ENCODE measurements at regions not wholly inside any gene's neighbourhood (a gene's known extent, or its start where the extent isn't known, plus 50 kb on each side); places are given as distances from the start of the nearest gene placed in this dataset.
"Not testable (repeated sequence)": the region's sequence is repeated elsewhere in the genome, so short reads cannot be mapped to it uniquely, and the experiment has no call there.

DNA sequence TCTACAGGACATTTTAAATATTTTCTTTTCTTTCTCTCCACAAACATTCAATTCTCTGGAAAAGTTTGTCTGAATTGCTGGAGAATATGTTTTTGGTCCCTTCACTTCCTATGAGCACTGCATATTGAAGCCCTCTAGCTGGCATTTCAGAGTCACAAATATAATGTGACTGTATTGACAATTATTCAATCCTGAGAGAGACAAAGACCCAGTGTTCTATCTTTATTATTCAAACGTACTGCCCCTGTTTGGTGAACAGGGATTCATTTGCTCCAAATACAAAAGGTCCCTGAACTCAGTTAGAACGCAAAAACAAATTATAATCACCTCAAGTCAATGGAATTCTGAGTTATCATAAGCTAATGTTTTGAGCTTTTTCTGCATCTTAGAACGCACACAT is 173.1 kb upstream of the CDIN1 start:
- DNase-seq (ENCODE audit: low read depth in 2 of 2), result no peak

DNA sequence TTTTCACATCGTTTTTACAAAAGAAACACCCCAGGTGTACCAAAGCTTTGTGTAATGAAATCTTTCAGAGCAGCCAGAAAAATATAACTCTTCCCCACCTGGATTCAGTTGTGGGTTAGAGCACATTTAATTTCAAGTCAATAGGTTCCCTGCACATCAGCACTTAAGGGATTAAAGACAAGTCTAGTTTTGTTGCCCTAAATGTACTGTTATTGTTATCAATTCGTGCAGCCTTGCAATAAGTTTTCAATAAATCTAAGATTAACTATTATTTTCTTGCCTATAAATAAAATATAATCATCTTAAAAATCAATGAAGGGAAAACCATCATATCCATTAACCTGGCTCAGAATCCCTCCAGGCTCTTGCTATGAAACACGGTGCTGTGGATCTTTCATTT is 172.5 kb upstream of the CDIN1 start:
- no peak for DNase-seq (ENCODE audit: low read depth in 2 of 2)

DNA sequence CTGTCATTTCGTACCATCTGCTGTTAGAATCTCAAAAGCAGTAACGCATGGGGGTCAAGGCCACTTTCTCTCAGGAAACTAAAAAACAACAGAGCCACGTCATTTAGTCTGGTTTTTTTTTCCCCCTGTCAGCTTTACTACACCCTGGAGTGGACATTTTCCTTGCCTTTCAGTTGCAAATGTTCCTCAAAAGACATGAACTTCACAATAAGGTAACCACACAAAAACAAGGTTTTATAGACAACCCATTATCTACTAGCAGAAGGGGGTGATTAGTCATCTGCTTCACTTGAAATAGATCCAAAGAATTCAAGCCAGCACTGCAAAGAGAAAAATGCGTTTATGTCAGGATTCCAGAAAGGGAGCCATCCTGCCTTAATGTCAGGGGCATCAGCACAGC is 171.8 kb upstream of the CDIN1 start:
- no peak for DNase-seq (ENCODE audit: low read depth in 2 of 2)

DNA sequence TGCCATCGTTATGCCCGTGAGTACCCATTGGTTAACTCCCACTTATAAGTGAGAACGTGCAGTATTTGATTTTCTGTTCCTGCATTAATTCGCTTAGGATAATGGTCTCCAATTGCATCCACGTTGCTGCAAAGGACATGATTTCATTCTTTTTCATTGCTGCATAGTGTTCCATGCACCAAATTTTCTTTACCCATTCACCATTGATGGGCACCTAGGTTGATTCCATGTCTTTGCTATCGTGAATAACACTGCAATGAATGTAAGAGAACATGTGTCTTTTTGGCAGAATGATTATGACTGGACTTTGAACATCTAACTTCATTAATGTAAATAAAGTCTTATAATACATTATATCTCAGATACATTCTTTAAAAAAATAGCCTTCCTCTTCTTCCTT is 169.6 kb upstream of the CDIN1 start:
- no peak for DNase-seq (ENCODE audit: low read depth in 2 of 2)

DNA sequence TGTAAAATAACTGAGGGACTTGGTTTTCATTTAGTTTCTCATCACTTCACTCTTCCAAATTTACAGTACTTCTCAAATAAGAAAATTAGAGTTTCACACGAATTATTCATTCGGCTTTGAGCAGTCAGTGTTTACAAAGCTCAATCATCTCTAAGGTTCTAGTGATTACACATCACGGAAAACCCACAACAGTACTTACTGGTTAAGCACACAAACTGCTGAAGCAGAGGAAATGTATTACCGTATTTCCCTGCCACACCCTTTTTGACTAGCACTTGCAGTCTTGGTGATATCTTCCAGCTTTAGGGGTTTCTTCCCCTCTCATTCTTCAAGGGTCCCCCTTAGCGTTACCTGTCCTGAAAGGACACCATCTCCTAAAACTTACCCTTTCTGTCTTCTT is 164.8 kb upstream of the CDIN1 start:
- DNase-seq (ENCODE audit: low read depth in 2 of 2), result no peak

DNA sequence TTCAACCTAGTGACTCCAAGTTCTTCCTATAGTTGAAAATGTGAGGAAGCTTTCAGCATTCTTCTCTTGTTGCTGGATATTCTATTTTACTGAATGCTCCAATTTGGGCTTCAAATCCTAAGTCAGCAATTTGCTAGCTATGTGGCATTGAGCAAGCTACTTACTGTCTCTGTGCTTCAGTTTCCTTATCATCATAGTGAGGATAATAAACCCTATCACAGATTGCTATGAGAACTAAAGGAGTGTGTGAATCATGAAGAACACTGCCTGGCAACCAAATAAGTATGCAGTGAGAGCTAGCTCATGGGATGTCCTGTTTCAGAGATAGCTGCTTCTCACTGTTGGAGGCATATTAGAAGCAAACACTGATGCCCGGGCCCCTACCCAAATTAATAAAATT is 163.8 kb upstream of the CDIN1 start:
- no peak for DNase-seq (ENCODE audit: low read depth in 2 of 2)

DNA sequence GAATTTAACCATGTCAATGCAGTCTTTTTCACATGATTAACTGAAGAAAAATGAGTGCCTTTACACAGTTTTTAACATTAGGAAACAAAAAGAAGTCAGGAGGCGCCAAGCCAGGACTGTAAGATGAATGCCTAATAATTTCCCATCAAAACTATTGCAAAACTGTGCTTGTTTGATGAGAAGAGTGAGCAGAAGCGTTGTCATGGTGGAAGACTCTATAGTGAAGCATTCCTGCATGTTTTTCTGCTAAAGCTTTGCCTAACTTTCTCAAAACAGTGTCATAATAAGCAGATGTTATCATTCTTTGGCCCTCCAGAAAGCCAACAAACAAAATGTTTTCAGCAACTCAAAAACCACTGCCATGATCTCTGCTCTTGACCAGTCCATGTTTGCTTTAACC is 156.8 kb upstream of the CDIN1 start:
- no peak for DNase-seq (ENCODE audit: low read depth in 2 of 2)

DNA sequence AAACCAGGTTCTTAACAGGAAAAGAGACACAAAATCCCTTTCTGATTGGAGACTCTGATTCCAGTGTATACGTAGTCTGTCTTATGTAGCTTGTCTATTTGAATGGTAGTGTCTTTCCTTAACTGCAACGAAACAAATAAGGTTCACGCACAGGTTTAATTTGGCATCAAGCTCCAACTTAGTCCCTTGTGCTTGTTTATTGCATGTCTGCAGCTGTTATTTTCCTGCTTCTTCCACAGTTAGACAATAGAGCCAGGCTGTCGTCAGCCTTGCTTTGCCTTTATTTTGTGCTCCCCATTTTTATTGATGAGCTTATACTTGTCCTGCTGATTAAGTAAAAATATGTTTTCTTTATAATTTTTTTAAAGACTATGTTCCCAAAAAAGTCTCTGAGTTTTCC is 152.7 kb upstream of the CDIN1 start:
- DNase-seq (ENCODE audit: low read depth in 2 of 2), result no peak

DNA sequence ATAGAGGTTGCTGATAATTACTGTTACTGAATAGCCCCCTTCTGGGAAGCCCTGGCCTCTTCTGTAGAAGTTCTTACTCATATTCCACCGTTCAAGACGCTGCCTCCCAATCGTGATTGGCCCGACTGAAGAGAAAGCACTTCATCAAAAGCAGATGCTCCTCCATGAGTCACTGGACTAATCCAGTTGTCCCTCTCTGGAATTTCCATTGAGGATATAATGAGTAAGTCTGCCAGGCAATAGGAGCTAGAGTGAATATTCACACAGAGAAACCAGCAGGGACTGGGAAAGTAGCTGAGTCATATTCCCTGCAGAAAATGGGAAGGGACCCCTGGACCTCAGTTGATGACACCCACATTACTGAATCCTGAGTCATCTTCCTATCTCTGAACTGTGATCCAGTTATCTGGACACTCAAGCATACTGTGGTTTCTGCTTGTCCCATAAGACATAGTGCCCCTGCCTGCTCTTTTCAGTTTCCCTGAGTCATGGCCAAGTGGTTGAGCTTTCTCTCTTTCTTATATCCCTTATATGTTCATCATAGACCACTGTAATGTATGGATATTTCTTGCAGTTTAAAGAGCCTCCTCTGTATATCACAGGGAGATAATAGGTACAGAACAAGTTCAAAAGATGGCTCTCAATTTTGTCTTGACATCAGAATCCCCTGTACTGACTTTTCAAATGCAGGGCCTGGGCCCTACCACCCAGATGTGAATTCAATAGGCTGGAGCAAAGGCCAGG is 151.2 kb upstream of the CDIN1 start:
- DNase-seq (ENCODE audit: low read depth in 2 of 2), result no peak

DNA sequence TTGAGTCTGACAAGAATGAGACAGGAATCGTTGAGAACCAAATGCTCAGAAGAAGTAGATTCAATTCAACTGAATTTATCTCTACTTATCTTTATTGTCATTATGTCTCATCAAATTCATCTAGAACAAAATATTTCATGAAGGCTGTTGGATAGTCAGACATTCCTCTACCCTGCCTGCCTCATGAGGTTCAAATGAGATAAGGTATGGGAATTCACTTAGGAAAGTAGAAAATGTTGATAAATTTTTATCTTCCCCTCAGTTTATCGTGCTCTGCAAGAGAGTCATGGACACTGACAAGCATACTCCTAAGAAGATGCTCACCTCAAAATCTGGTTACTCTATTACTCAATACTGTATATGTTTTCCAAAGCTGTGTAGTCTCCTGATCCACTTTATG is 149.7 kb upstream of the CDIN1 start:
- no peak for DNase-seq (ENCODE audit: low read depth in 2 of 2)

DNA sequence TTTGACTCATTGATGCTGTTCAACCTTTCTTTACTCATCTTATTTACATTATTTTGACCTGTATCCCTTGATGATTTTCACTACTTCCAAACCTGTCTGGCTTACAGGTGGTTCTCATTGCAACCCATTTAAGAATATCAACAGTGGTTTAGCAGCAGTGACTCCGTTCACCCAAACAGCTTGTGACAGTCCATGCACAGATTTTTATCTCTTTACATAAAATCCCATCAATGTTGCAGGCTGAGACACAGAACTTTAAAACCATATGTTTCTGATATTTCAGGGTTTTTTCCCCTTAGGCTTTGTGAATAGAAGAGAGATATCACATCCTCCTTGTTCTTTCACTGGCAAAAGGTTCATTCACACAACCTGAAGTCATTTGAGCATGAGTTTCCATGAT is 149.1 kb upstream of the CDIN1 start:
- no peak for DNase-seq (ENCODE audit: low read depth in 2 of 2)

DNA sequence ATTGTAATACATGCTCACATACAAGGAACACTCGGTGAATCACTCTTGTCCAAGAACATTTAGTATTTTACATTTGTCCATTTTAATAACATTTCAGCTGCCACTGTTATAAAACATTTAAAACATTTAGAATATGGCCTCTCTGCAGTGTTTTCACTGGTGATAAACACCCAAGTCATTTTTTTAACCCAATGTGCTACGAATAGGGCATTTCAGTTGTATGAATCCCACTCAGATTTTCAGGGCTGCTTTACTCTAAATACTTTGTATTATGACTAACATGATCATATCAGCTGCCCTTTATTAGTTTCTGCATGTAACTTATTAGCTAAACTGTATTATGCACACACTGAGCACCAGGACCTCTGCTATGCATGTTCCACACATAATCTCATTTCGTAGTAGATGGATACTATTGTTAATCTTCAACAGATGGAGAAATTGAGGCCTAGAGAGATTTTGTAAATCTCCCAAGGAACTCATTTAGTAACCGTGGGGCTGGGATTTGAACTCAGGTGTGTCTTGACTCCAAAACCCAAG is 148.6 kb upstream of the CDIN1 start:
- DNase-seq (ENCODE audit: low read depth in 2 of 2), result no peak

DNA sequence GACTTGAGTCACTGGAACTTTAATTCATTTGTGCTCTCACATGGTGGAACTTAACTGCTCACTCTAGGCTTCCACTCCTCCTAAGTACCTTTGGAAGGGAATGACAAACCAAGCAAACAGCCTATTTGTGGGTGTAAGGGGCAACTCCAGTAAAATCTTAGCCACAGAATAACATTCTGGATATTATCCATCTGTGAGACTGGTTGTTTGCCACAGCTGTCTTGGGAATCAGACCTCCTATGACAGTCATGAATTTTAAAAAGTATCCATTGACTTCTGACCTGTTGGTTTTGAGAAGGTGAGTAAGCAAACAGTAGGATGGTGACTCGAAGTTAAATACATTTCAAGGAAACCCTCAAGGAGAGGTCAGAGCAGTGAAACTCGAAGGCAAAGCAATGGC is 147.3 kb upstream of the CDIN1 start:
- no peak for DNase-seq (ENCODE audit: low read depth in 2 of 2)

DNA sequence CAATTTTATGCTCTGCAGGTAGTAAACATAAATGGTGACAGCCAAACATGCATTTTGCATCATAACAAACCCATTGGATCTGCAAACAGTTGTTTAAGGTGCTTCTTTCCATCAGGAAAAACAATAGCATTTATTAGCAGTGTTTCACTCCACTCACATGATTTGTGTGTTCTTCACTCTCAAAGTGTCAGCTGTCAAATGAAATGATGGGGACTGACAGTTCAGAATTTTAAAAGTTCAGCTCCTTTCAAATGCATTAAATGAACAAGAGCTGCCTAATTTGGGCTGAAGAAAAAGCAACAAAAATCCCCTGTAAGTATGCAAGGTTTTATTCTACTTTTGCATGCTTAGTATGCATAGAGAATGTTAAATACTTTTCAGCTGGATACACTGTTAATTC is 145.2 kb upstream of the CDIN1 start:
- no peak for DNase-seq (ENCODE audit: low read depth in 2 of 2)

DNA sequence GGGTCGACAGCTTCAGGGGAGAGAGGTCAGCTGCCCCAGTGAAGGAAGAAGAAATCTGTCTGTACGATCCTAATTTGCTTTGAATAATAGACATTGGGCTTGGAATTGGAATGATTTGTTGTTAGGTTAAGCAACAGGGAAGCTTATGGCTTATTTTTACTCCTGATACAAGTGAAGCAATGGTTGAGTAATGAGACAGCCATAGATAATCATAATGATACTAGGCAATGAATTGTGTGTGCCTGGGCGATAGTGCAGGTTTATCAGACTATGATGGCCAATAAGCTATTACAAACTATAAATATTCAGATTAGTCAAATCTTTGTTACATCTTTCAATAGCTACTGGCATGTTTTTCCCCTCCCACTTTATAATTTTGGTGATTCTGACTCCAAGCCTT is 140.9 kb upstream of the CDIN1 start:
- DNase-seq (ENCODE audit: low read depth in 2 of 2), result no peak

DNA sequence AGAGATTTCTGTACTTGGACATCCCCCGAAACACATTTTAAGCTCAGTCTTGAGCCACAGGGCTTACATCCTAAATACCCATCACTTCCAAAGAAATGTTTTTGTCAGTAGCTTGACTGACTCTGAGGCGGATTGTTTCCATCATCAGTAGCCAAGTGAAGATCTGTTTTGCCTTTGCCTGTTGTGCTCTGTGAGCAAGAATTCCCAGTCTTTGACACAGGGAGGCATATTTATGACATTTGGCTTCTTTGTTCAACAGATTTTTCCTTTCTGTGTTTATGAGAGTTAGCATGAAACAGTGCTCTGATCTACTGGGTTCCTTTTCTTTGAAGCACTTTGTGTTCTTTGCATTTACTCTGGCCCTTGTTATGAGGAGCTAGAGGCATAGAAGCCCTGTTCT is 132.1 kb upstream of the CDIN1 start:
- DNase-seq (ENCODE audit: low read depth in 2 of 2), result no peak

DNA sequence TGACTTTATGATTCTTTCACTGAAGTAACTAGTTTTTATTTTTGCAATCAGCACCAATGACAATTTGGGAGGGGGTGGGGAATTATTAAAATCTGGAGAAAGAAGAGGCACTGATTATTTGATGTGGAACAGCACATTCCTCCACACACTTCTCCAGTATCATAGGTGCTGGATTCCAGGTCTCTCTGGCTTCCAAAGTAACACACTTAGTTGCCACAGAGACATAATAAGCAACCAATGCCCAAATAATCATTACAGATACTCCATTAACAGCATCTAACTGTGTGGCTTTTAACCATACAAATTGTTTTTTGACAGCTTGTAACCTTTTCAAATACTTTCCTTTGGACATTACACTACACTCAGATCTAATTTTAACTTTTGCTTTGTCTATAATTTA is 131.0 kb upstream of the CDIN1 start:
- no peak for DNase-seq (ENCODE audit: low read depth in 2 of 2)

DNA sequence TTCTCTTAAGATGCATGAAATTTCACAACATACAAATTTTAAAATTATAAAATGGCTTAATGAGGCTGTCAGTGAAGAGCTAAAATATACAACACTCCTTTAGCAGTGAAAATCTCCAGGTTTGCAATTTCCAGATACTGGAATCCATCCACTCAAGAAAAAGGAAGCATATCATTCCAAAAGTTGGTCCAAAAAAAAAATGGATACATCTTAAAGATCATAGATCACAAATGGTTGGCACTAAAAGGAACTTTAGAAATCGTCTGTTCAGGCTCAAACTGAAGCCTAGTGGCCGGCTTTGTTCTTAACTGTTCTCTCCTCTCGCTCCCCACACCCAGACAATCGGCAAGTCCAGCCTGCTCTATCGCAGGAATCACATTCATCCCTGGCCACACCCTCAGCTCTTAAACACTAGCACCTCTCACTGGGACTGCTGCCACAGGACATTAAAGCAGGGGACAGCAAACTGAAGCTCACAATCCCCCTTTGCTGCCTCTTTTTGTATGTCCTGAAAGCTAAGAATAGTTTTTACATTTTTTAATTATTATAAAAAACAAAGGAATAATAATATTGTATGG is 130.3 kb upstream of the CDIN1 start:
- no peak for DNase-seq (ENCODE audit: low read depth in 2 of 2)

DNA sequence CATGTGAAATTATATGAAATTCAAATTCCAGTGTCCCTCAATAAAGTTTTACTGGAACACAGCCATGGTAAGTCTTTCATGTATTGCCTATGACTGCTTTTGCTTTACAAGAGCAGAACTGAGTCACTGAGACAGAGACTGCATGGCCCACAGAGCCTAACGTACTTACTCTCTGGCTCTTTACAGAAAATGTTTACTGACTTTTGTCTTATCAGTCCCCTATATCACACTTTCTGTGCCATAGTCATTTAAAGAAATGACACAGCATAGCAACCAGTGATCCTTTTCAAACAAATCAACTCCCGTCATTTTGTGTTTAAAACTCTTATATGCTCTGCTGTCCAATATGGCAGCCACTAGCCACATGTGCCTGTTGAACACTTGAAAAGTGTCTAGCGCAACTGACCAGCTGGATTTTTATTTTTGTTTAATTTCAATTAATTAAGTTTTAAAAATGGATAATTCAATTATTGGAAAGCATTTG is 129.7 kb upstream of the CDIN1 start:
- no peak for DNase-seq (ENCODE audit: low read depth in 2 of 2)

DNA sequence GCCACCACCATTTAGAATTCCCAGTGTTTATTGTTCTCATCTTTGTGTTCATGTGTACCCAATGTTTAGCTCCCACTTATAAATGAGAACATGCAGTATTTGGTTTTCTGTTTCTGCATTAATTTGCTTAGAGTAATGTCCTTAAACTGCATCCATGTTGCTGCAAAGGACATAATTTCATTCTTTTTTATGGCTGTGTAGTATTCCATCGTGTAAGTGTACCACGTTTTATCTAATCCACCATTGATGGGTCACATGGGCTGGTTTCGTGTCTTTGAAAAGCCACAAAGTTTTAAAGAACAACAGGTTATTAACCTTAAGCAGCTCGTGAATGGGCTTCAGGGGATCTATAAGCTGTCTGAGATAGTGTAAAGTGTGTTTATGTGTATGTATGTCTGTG is 125.2 kb upstream of the CDIN1 start:
- DNase-seq (ENCODE audit: low read depth in 2 of 2), result not testable (repeated sequence)

DNA sequence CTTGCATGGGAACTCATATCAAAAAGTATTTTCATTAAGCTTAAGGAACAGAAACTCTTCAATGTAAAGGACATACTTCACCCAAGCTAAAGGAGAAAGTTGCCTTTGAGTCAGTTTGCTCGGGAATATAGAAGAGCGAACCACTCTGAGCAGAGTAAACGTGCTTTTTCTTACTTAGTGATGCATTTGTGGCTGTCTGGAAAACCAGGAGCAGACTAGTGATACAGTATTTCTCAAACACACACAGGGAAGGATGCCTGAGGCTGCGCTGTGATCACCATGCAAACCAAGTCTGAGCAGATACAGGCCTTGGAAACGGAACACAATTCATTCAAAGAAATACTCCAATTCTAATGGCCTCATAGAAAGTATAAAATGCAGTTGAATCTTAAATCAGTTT is 121.0 kb upstream of the CDIN1 start:
- no peak for DNase-seq (ENCODE audit: low read depth in 2 of 2)

DNA sequence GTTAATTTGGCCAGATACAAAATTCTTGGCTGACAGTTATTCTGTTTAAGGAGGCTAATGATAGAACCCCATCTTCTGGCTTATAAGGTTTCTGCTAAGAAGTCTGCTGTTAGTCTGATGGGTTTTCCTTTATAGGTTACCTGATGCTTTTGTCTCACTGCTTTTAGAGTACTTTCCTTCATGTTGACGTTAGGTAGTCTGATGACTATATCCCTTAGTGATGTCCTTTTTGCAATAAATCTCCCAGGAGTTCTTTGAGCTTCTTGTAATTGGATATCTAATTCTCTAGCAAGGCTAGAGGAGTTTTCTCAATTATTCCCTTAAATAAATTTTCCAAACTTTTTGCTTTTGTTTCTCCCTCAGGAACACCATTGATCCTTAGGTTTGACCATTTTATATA is 114.1 kb upstream of the CDIN1 start:
- no peak for DNase-seq (ENCODE audit: low read depth in 2 of 2)

DNA sequence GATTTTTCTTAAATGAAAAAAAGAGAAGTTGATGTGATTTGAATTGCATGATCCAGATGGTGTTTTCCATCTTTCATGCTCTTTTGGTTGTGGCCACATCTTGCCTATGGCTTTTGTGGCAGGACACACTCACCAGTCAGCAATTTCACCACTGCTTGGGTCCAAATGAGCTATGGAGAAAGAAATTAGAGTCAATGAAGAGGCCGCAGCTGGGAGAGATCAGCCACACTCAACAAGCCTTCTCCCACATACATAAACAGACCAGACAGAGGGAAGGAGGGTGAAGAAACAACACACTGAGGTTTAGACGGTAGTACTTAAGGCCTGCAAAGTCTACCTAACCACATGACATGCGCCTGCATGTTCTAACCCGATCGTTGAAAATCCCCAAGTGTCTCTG is 110.7 kb upstream of the CDIN1 start:
- DNase-seq (ENCODE audit: low read depth in 2 of 2), result no peak
